Inferior parietal cortex (tissue), 1 donor: ENCODE measurements at regions not wholly inside any gene's neighbourhood (a gene's known extent, or its start where the extent isn't known, plus 50 kb on each side); places are given as distances from the start of the nearest gene placed in this dataset.

Experiments used
- DNase-seq: peaks from one replicate; pipeline ENCODE4 v3.0.0-alpha.2; 2016; ENCODE audit errors: extremely low spot score

GRCh38 chrX:131703646-131704045 lies 159.8 kb downstream of the OR13H1 start:
- DNase-seq = no peak

GRCh38 chrX:131704136-131704695 lies 160.3 kb downstream of the OR13H1 start:
- no peak for DNase-seq

- no peak for DNase-seq
Measured at GRCh38 chrX:131709553-131709952, 165.7 kb downstream of the OR13H1 start.

- no peak for DNase-seq
Measured at GRCh38 chrX:131711478-131711867, 167.6 kb downstream of the OR13H1 start.

GRCh38 chrX:131723646-131724045 lies 179.8 kb downstream of the OR13H1 start:
- no peak for DNase-seq

- no peak for DNase-seq
Measured at GRCh38 chrX:131724292-131724691, 180.4 kb downstream of the OR13H1 start.

GRCh38 chrX:131725001-131725654 lies 181.3 kb downstream of the OR13H1 start:
- no peak for DNase-seq

GRCh38 chrX:131727778-131728177 lies 183.9 kb downstream of the OR13H1 start:
- DNase-seq = no peak

- no peak for DNase-seq
Measured at GRCh38 chrX:131728295-131729145, 184.6 kb downstream of the OR13H1 start.

- no peak for DNase-seq
Measured at GRCh38 chrX:131729295-131729694, 185.4 kb downstream of the OR13H1 start.

- no peak for DNase-seq
Measured at GRCh38 chrX:131734621-131735020, 190.7 kb downstream of the OR13H1 start.

- DNase-seq = no peak
Measured at GRCh38 chrX:131735127-131735526, 191.3 kb downstream of the OR13H1 start.

- no peak for DNase-seq
Measured at GRCh38 chrX:131739823-131740222, 195.9 kb downstream of the OR13H1 start.

- no peak for DNase-seq
Measured at GRCh38 chrX:131741103-131741581, 197.3 kb downstream of the OR13H1 start.

GRCh38 chrX:131745942-131746489 lies 202.1 kb downstream of the OR13H1 start:
- no peak for DNase-seq

GRCh38 chrX:131746491-131746968 lies 202.7 kb downstream of the OR13H1 start:
- DNase-seq = no peak

GRCh38 chrX:131747173-131747572 lies 203.3 kb downstream of the OR13H1 start:
- no peak for DNase-seq

- DNase-seq = no peak
Measured at GRCh38 chrX:131752493-131753198, 208.8 kb downstream of the OR13H1 start.

GRCh38 chrX:131762802-131763234 lies 218.9 kb downstream of the OR13H1 start:
- no peak for DNase-seq

GRCh38 chrX:131763674-131764073 lies 219.8 kb downstream of the OR13H1 start:
- no peak for DNase-seq

GRCh38 chrX:131764216-131764615 lies 220.3 kb downstream of the OR13H1 start:
- DNase-seq = no peak
